ENCODE measurements at regions not wholly inside any gene's neighbourhood (a gene's known extent, or its start where the extent isn't known, plus 50 kb on each side); places are given as distances from the start of the nearest gene placed in this dataset.

- Mint-ChIP-seq H3K27ac (no peak overlapping the region), H3K4me1 (no peaks in the 10 kb centered on the region), H3K36me3 (ENCODE audit: low read depth) (no peaks in the 10 kb centered on the region), H3K27me3 (ENCODE audit: insufficient read depth) (no peaks in the 10 kb centered on the region), H3K4me3 (no peak overlapping the region), H3K9me3 (peaks cover 7% of the 10 kb centered on the region)
- Histone ChIP-seq H3K27me3 (ENCODE audit: control insufficient read depth, insufficient read depth, low read length, poor library complexity, severe bottlenecking) (no peaks in the 10 kb centered on the region), H3K9me3 (ENCODE audit: control insufficient read depth, low read length) (no peaks in the 10 kb centered on the region), H3K4me3 (ENCODE audit: low read length) (no peak overlapping the region), H3K9ac (ENCODE audit: extremely low read depth, low read length, poor library complexity, severe bottlenecking) (no peak overlapping the region), H3K27ac (ENCODE audit: low read depth, low read length) (no peak overlapping the region), H3K36me3 (ENCODE audit: control insufficient read depth, insufficient read depth, low read length) (no peaks in the 10 kb centered on the region), H3K4me1 (ENCODE audit: control insufficient read depth, insufficient read depth, low read length) (no peaks in the 10 kb centered on the region)
- DNase-seq: no peak
- TF ChIP-seq CTCF (conservative IDR thresholded peaks at IDR 0.05): no peak
- 89% methylated on average over 5 of the region's 5 CpGs for WGBS, 2 experiments (ENCODE audit: insufficient coverage in 1 of 2, insufficient read length in 1 of 2)
Measured at GRCh38 chr20:57884956-57885355, 175.1 kb upstream of the PMEPA1 start.

- TF ChIP-seq CTCF (conservative IDR thresholded peaks at IDR 0.05): no peak
- WGBS, 2 experiments (ENCODE audit: insufficient coverage in 1 of 2, insufficient read length in 1 of 2): 93 to 100% methylated on average over 3 to 5 of the region's 5 CpGs
- Mint-ChIP-seq H3K27ac (no peak overlapping the region), H3K36me3 (ENCODE audit: low read depth) (no peaks in the 10 kb centered on the region), H3K27me3 (ENCODE audit: insufficient read depth) (peaks cover 9% of the 10 kb centered on the region), H3K9me3 (peaks cover 7% of the 10 kb centered on the region), H3K4me1 (no peaks in the 10 kb centered on the region), H3K4me3 (no peak overlapping the region)
- Histone ChIP-seq H3K27ac (ENCODE audit: low read depth, low read length) (no peak overlapping the region), H3K36me3 (ENCODE audit: control insufficient read depth, insufficient read depth, low read length) (no peaks in the 10 kb centered on the region), H3K9me3 (ENCODE audit: control insufficient read depth, low read length) (no peaks in the 10 kb centered on the region), H3K4me1 (ENCODE audit: control insufficient read depth, insufficient read depth, low read length) (no peaks in the 10 kb centered on the region), H3K9ac (ENCODE audit: extremely low read depth, low read length, poor library complexity, severe bottlenecking) (no peak overlapping the region), H3K27me3 (ENCODE audit: control insufficient read depth, insufficient read depth, low read length, poor library complexity, severe bottlenecking) (no peaks in the 10 kb centered on the region), H3K4me3 (ENCODE audit: low read length) (no peak overlapping the region)
- no peak for DNase-seq
Measured at GRCh38 chr20:57883761-57884160, 173.9 kb upstream of the PMEPA1 start.

- Histone ChIP-seq H3K36me3 (ENCODE audit: control insufficient read depth, insufficient read depth, low read length) (no peaks in the 10 kb centered on the region), H3K27ac (ENCODE audit: low read depth, low read length) (no peak overlapping the region), H3K4me1 (ENCODE audit: control insufficient read depth, insufficient read depth, low read length) (no peaks in the 10 kb centered on the region), H3K9ac (ENCODE audit: extremely low read depth, low read length, poor library complexity, severe bottlenecking) (no peak overlapping the region), H3K27me3 (ENCODE audit: control insufficient read depth, insufficient read depth, low read length, poor library complexity, severe bottlenecking) (no peaks in the 10 kb centered on the region), H3K4me3 (ENCODE audit: low read length) (no peak overlapping the region), H3K9me3 (ENCODE audit: control insufficient read depth, low read length) (no peaks in the 10 kb centered on the region)
- no peak overlapping the region for H3K4me3 Mint-ChIP-seq
- DNase-seq: no peak
- 90 to 100% methylated on average over 5 to 6 of the region's 6 CpGs for WGBS, 2 experiments (ENCODE audit: insufficient coverage in 1 of 2, insufficient read length in 1 of 2)
- no peak overlapping the region for H3K27ac Mint-ChIP-seq
- peaks cover 11% of the 10 kb centered on the region for H3K27me3 Mint-ChIP-seq (ENCODE audit: insufficient read depth)
- H3K4me1 Mint-ChIP-seq: no peaks in the 10 kb centered on the region
- no peaks in the 10 kb centered on the region for H3K36me3 Mint-ChIP-seq (ENCODE audit: low read depth)
- peaks cover 7% of the 10 kb centered on the region for H3K9me3 Mint-ChIP-seq
- no peak for TF ChIP-seq CTCF (conservative IDR thresholded peaks at IDR 0.05)
Measured at GRCh38 chr20:57883224-57883623, 173.4 kb upstream of the PMEPA1 start.

Data from endodermal cell (in vitro differentiated cells).